ENCODE measurements at regions not wholly inside any gene's neighbourhood (a gene's known extent, or its start where the extent isn't known, plus 50 kb on each side); places are given as distances from the start of the nearest gene placed in this dataset.

DNA sequence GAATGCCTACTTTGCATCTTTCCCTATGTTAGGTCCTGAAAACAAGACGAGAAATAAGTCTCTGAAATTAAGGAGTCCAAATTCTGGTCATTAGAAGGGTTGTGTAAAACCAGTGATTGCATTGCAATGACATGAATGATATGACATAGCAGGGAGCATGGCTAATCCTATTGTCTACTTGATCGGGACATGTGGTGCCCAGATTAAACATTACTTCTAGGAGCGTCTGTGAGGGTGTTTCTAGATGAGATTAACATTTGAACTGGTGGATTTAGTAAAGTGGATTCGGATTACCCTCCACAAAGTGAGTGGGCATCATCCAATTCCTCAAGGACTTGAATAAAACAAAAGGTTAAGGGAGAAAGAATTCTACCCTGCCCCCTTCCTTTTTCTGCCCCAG lies 434.9 kb upstream of the KLF6 start:
- TF ChIP-seq, protein P1, sequence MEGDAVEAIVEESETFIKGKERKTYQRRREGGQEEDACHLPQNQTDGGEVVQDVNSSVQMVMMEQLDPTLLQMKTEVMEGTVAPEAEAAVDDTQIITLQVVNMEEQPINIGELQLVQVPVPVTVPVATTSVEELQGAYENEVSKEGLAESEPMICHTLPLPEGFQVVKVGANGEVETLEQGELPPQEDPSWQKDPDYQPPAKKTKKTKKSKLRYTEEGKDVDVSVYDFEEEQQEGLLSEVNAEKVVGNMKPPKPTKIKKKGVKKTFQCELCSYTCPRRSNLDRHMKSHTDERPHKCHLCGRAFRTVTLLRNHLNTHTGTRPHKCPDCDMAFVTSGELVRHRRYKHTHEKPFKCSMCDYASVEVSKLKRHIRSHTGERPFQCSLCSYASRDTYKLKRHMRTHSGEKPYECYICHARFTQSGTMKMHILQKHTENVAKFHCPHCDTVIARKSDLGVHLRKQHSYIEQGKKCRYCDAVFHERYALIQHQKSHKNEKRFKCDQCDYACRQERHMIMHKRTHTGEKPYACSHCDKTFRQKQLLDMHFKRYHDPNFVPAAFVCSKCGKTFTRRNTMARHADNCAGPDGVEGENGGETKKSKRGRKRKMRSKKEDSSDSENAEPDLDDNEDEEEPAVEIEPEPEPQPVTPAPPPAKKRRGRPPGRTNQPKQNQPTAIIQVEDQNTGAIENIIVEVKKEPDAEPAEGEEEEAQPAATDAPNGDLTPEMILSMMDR (IDR thresholded peaks at IDR 0.05; ENCODE audit: borderline replicate concordance, extremely low read depth, low read length, poor library complexity, severe bottlenecking): no peak
- TF ChIP-seq EZH2 (IDR thresholded peaks at IDR 0.05; ENCODE audit: borderline replicate concordance, low read depth, low read length, severe bottlenecking): no peak

Data from DND-41 (cell line).